Endothelial cell of umbilical vein (primary cell): ENCODE measurements at regions not wholly inside any gene's neighbourhood (a gene's known extent, or its start where the extent isn't known, plus 50 kb on each side); places are given as distances from the start of the nearest gene placed in this dataset.

Experiments used
- BruUV-seq: library from RNA; stranded (reverse); fragments of 400-500 nt; replicated peaks from 2 replicates; lab custom pipeline; 2021; lab: Mats Ljungman, UMichigan
- CTCF ChIA-PET: fragments of 300-600, 350-600 bp; sonication (Branson Sonifier 250); formaldehyde crosslinking; loops from one replicate; lab custom pipeline; 2021; ENCODE audit warnings: antibody characterized with exemption, inconsistent platforms; lab: Charles Lee
- POLR2A ChIA-PET: fragments of 300-600, 350-600 bp; sonication (Branson Sonifier 250); formaldehyde crosslinking; loops from one replicate; lab custom pipeline; 2021; ENCODE audit warnings: antibody characterized with exemption, inconsistent platforms; lab: Charles Lee
- DNase-seq: peaks from one replicate; pipeline ENCODE4 v3.0.0-alpha.2; 2011; ENCODE audit warnings: low read depth, low spot score
- FAIRE-seq: peaks from 2 replicates; lab custom pipeline; 2011; peaks lifted over from hg19 to GRCh38; lab: Jason Lieb, UNC
- H2AFZ ChIP-seq: 2 replicates; pipeline ENCODE4 v1.6.0; 2012; ENCODE audit warnings: low read depth, low read length, control low read depth, inconsistent platforms
- H3K27ac ChIP-seq: 2 replicates; pipeline ENCODE4 v1.5.1; 2011; ENCODE audit warnings: low read depth, mild to moderate bottlenecking, control low read depth, low read length, moderate library complexity; ENCODE audit not compliant: insufficient read depth
- H3K27me3 ChIP-seq, 2 experiments: 2 replicates each; pipeline versions ENCODE4 v1.6.0 to v1.6.1; 2011; ENCODE audit warnings: low read length in 2 of 2, mixed read lengths in 1 of 2; ENCODE audit not compliant: control insufficient read depth in 2 of 2, insufficient read depth in 2 of 2
- H3K36me3 ChIP-seq, 2 experiments: 2 replicates in 1 of 2; 3 replicates in 1 of 2; pipeline ENCODE4 v1.5.1; 2011; ENCODE audit warnings: low read length in 2 of 2, mild to moderate bottlenecking in 1 of 2, moderate library complexity in 1 of 2; ENCODE audit not compliant: control insufficient read depth in 2 of 2, insufficient read depth in 2 of 2; ENCODE audit errors: extremely low read depth in 1 of 2
- H3K4me1 ChIP-seq: 3 replicates; pipeline ENCODE4 v1.5.1; 2011; ENCODE audit warnings: mild to moderate bottlenecking, low read length; ENCODE audit not compliant: control insufficient read depth, insufficient read depth; ENCODE audit errors: extremely low read depth
- H3K4me2 ChIP-seq: 2 replicates; pipeline ENCODE4 v1.6.1; 2011; ENCODE audit warnings: low read length, control low read depth, mixed read lengths; ENCODE audit not compliant: insufficient read depth
- H3K4me3 ChIP-seq, 3 experiments: fragments of 200-600 bp in 1 of 3; sonication (generic), shearing (Covaris generic) in 1 of 3; replicated peaks in 1 of 3; 2 replicates each; pipeline ENCODE4 v1.5.1; 2011 to 2016; ENCODE audit warnings: control low read depth in 3 of 3, low read length in 3 of 3, mild to moderate bottlenecking in 2 of 3, inconsistent platforms in 1 of 3, low read depth in 1 of 3, moderate library complexity in 1 of 3; ENCODE audit not compliant: insufficient read depth in 1 of 3
- H3K79me2 ChIP-seq: 2 replicates; pipeline ENCODE4 v1.6.0; 2012; ENCODE audit warnings: low read length, inconsistent platforms; ENCODE audit not compliant: control insufficient read depth, insufficient read depth
- H3K9ac ChIP-seq: replicated peaks from 2 replicates; pipeline ENCODE3; 2011; ENCODE audit warnings: low read length, control low read depth; ENCODE audit not compliant: insufficient read depth; ENCODE audit errors: extremely low read depth
- H3K9me1 ChIP-seq: replicated peaks from 3 replicates; pipeline ENCODE4 v1.6.0; 2011; ENCODE audit warnings: mild to moderate bottlenecking, low read length; ENCODE audit not compliant: control insufficient read depth, insufficient read depth; ENCODE audit errors: extremely low read depth
- H3K9me3 ChIP-seq: replicated peaks from 2 replicates; pipeline ENCODE4 v1.5.1; 2012; ENCODE audit warnings: low read length, inconsistent platforms; ENCODE audit not compliant: control insufficient read depth, insufficient read depth
- H4K20me1 ChIP-seq: replicated peaks from 2 replicates; pipeline ENCODE3; 2011; ENCODE audit warnings: mild to moderate bottlenecking, low read length; ENCODE audit not compliant: control insufficient read depth, insufficient read depth; ENCODE audit errors: extremely low read depth
- EZH2 ChIP-seq: IDR thresholded peaks from 2 replicates; pipeline ENCODE4 v1.6.1; 2012; ENCODE audit warnings: borderline replicate concordance, low read depth, mild to moderate bottlenecking, moderate library complexity, low read length, inconsistent platforms; ENCODE audit not compliant: severe bottlenecking
- FOS ChIP-seq: IDR thresholded peaks from 2 replicates; pipeline ENCODE4 v1.6.1; 2011; ENCODE audit warnings: mild to moderate bottlenecking, low read length, moderate library complexity, borderline replicate concordance; ENCODE audit not compliant: insufficient read depth
- GATA2 ChIP-seq: IDR thresholded peaks from 2 replicates; pipeline ENCODE4 v1.7.0; 2011; ENCODE audit warnings: low read depth, mild to moderate bottlenecking, moderate library complexity, mixed read lengths, low read length; ENCODE audit not compliant: insufficient read length, insufficient read depth
- JUN ChIP-seq: IDR thresholded peaks from 2 replicates; pipeline ENCODE4 v1.6.1; 2011; ENCODE audit warnings: borderline replicate concordance, low read depth; ENCODE audit not compliant: insufficient read length, insufficient read depth
- POLR2A ChIP-seq: IDR thresholded peaks from 2 replicates; pipeline ENCODE4 v1.6.1; 2012; ENCODE audit warnings: low read depth, mild to moderate bottlenecking, control low read depth, low read length
- POLR2AphosphoS5 ChIP-seq: IDR thresholded peaks from 2 replicates; pipeline ENCODE4 v1.6.1; 2012; ENCODE audit warnings: low read depth, mild to moderate bottlenecking, control low read depth, low read length, moderate library complexity; ENCODE audit not compliant: insufficient read depth
- dilution Hi-C: fragments of 300-500 bp; cut with MboI; formaldehyde crosslinking; loops from one replicate; pipeline ENCODE4 v1.15.0; 2019; ENCODE audit warnings: low sequenced_read_pairs; ENCODE audit not compliant: extremely low pct_ligation_motif_present
- intact Hi-C: fragments of 100-400 bp; cut with micrococcal nuclease; formaldehyde crosslinking; loops from one replicate; pipeline ENCODE4 v1.10.0; 2022
- TF ChIP-seq, protein P1 (sequence below): IDR thresholded peaks from 2 replicates; pipeline ENCODE4 v1.6.1; 2011; ENCODE audit not compliant: insufficient read depth, insufficient read length
- TF ChIP-seq, protein P2 (sequence below), 2 donors: IDR thresholded peaks; 1 replicate in 1 of 2; 2 replicates in 1 of 2; pipeline ENCODE4 v1.5.1; 2011; ENCODE audit warnings: low read length in 2 of 2, mild to moderate bottlenecking in 2 of 2, moderate library complexity in 2 of 2, control low read depth in 1 of 2, inconsistent platforms in 1 of 2, low read depth in 1 of 2; ENCODE audit not compliant: insufficient read depth in 1 of 2; ENCODE audit errors: extremely low read depth in 1 of 2

DNA sequence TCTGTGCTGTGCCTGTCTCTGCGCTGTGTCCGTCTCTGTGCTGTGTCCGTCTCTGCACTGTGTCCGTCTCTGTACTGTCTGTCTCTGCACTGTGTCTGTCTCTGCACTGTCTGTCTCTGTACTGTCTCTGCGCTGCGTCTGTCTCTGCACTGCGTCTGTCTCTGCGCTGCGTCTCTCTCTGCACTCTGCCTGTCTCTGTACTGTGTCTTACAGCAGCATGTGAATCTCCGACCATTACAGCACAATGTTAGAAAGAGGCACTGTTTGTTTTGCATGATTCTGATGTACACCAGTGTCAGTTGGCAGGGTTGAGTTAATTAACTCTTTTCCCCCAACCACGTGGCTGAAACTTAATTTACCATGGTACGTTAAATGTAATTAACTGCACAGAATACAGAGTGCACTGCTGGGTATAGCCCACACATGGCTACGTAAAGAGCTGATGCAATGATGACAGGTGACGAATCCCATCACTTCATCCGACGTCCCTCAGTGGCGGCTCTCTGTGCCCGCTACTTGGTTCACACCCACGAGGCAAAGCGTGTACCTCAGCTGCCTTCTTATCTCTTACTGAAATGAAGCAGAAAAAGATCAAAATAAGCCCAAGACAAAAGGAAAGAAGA lies 127.7 kb upstream of the SFSWAP start:
- H3K36me3 ChIP-seq: no peaks in the 10 kb centered on the region
- intact Hi-C loops (no loop called here), dilution Hi-C loops (no loop called here)
- TF ChIP-seq POLR2AphosphoS5: no peak
- TF ChIP-seq POLR2A: no peak
- TF ChIP-seq, protein P1, sequence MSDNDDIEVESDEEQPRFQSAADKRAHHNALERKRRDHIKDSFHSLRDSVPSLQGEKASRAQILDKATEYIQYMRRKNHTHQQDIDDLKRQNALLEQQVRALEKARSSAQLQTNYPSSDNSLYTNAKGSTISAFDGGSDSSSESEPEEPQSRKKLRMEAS: no peak
- H3K9ac ChIP-seq: no peak overlapping the region
- DNase-seq (no peak), FAIRE-seq (no peak)
- peaks cover 2% of the 10 kb centered on the region for H3K9me3 ChIP-seq
- BruUV-seq: no TSS peak
- H4K20me1 ChIP-seq: no peaks in the 10 kb centered on the region
- no peak overlapping the region for H2AFZ ChIP-seq
- no peaks in the 10 kb centered on the region for H3K4me1 ChIP-seq
- H3K4me2 ChIP-seq: no peak overlapping the region
- ChIA-PET POLR2A (no interaction called here), CTCF (no interaction called here)
- no peaks in the 10 kb centered on the region for H3K79me2 ChIP-seq
- H3K9me1 ChIP-seq: no peaks in the 10 kb centered on the region
- H3K4me3 ChIP-seq: no peak overlapping the region
- no peak overlapping the region for H3K27ac ChIP-seq
- H3K27me3 ChIP-seq: no peaks in the 10 kb centered on the region

DNA sequence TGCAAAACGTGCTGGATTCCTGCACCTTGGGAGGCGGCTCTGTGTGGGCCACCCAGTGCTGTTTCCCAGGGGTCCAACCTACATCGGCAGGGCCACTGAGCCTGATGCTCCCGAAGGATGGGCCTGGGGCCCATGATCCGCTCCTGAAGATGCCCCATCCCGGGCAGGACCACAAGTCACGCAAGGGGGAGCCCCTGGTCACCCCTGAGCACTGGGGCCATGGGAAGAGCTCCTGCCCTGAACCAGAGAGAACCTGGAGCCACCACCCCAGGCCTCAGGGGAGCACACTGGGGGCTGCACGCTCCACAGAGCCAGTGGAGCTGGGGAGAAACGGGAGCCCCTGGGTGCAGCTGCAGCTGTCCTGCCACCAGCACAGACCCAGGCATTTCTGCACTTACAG lies 124.6 kb upstream of the SFSWAP start:
- Histone ChIP-seq H3K4me1 (no peaks in the 10 kb centered on the region), H3K9me1 (no peaks in the 10 kb centered on the region), H3K9ac (no peak overlapping the region), H3K36me3 (no peaks in the 10 kb centered on the region), H3K79me2 (no peaks in the 10 kb centered on the region), H3K27ac (no peak overlapping the region), H3K9me3 (peaks cover 2% of the 10 kb centered on the region), H2AFZ (no peak overlapping the region), H3K4me2 (no peak overlapping the region), H4K20me1 (no peaks in the 10 kb centered on the region), H3K27me3 (no peaks in the 10 kb centered on the region), H3K4me3 (no peak overlapping the region)
- intact Hi-C loops (no loop called here), dilution Hi-C loops (no loop called here)
- no peak for TF ChIP-seq JUN
- no peak for TF ChIP-seq POLR2A
- TF ChIP-seq FOS: no peak
- no peak for TF ChIP-seq EZH2
- TF ChIP-seq, protein P1: no peak
- no peak for TF ChIP-seq GATA2
- TF ChIP-seq POLR2AphosphoS5: no peak
- TF ChIP-seq, protein P2, sequence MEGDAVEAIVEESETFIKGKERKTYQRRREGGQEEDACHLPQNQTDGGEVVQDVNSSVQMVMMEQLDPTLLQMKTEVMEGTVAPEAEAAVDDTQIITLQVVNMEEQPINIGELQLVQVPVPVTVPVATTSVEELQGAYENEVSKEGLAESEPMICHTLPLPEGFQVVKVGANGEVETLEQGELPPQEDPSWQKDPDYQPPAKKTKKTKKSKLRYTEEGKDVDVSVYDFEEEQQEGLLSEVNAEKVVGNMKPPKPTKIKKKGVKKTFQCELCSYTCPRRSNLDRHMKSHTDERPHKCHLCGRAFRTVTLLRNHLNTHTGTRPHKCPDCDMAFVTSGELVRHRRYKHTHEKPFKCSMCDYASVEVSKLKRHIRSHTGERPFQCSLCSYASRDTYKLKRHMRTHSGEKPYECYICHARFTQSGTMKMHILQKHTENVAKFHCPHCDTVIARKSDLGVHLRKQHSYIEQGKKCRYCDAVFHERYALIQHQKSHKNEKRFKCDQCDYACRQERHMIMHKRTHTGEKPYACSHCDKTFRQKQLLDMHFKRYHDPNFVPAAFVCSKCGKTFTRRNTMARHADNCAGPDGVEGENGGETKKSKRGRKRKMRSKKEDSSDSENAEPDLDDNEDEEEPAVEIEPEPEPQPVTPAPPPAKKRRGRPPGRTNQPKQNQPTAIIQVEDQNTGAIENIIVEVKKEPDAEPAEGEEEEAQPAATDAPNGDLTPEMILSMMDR (IDR thresholded peaks at IDR 0.05; ENCODE audit: extremely low read depth in 1 of 2, insufficient read depth in 1 of 2, low read depth in 1 of 2, low read length in 2 of 2): no peak
- BruUV-seq: no TSS peak
- FAIRE-seq (no peak), DNase-seq (no peak)
- CTCF ChIA-PET: no interaction called here
- POLR2A ChIA-PET: no interaction called here
